Activated CD4-positive, alpha-beta T cell treated with anti-CD3 and anti-CD28 coated beads for 36 hours (primary cell): ENCODE measurements at regions not wholly inside any gene's neighbourhood (a gene's known extent, or its start where the extent isn't known, plus 50 kb on each side); places are given as distances from the start of the nearest gene placed in this dataset.

ENCODE experiments used
- ATAC-seq: fragments of 200-7000 bp; cut with Tn5 transposase; one replicate; pipeline ENCODE4 v1.10.0; 2021; ENCODE audit warnings: mild to moderate bottlenecking, moderate library complexity
- CTCF ChIA-PET: fragments of 350-600 bp; sonication (Branson Sonifier 250); formaldehyde crosslinking; loops from one replicate; lab custom pipeline; 2021; ENCODE audit warnings: antibody characterized with exemption; lab: Charles Lee
- POLR2A ChIA-PET: fragments of 350-600 bp; sonication (Branson Sonifier 250); formaldehyde crosslinking; loops from one replicate; lab custom pipeline; 2021; ENCODE audit warnings: antibody characterized with exemption, inconsistent platforms; lab: Charles Lee
- DNase-seq: peaks from one replicate; pipeline ENCODE4 v3.0.0-alpha.2; 2020
- H3K27ac Mint-ChIP-seq: one replicate; pipeline ENCODE4 v1.8.0; 2021; ENCODE audit warnings: mixed read lengths
- H3K27me3 Mint-ChIP-seq: one replicate; pipeline ENCODE4 v1.8.0; 2021; ENCODE audit warnings: mixed read lengths
- H3K36me3 Mint-ChIP-seq: one replicate; pipeline ENCODE4 v1.8.0; 2021; ENCODE audit warnings: low read depth, mixed read lengths
- H3K4me1 Mint-ChIP-seq: one replicate; pipeline ENCODE4 v1.8.0; 2021; ENCODE audit warnings: mixed read lengths
- H3K4me3 Mint-ChIP-seq: one replicate; pipeline ENCODE4 v1.8.0; 2021; ENCODE audit warnings: mild to moderate bottlenecking, moderate library complexity, mixed read lengths
- H3K9me3 Mint-ChIP-seq: one replicate; pipeline ENCODE4 v1.8.0; 2021; ENCODE audit warnings: low read depth, mixed read lengths
- intact Hi-C, 2 experiments: fragments of 100-400 bp; cut with DNase I in 1 of 2; cut with micrococcal nuclease in 1 of 2; formaldehyde crosslinking; loops; one replicate each; pipeline versions ENCODE4 v1.14.2 to v1.15.1; 2022 to 2024; cut with DNase I, micrococcal nuclease

DNA sequence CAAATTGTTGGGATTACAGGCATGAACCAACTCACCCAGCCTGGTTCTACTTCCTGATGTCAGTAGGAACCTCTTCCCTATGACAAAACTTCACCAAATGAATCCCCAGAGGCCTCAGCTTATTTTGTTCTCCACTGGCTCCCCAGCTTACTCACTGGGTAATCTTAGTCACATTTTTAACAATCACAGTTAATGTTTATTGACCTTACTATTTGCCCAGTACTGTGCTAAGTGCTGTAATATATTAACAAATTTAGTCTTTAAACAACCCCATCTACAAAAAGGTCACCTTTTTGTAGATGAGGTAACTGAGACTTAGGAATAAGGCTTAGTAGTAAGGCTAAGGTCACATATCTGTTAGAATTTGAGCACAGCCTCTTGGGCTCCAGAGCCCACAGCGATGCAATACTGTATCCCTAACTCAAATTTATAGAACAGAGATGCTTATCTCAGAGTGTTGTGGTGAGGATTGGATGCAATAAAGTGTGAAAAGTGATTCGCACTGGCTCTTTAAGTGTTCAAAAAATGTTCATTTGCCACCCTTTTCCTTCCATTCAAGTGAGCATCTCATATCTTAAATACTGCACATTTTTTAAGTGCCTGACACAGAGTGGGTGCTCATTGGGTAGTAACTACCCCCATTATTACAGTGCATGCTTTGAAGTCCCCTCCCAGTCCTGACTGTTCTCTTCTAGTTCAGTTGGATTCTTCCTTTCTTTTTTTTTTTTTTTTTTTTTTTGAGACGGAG, 146.4 kb upstream of the ARHGAP5 start:
- ChIA-PET POLR2A (no interaction called here), CTCF (no interaction called here)
- Mint-ChIP-seq H3K27ac (no peak overlapping the region), H3K27me3 (peaks cover 2% of the 10 kb centered on the region), H3K36me3 (no peaks in the 10 kb centered on the region), H3K9me3 (no peaks in the 10 kb centered on the region), H3K4me1 (peaks cover 16% of the 10 kb centered on the region), H3K4me3 (no peak overlapping the region)
- ATAC-seq (peak; percentile 2), DNase-seq (no peak)
- intact Hi-C loops: loop anchor here in 1 of 2 experiments (10.0 kb wide), 1 partner anchor 114 kb away; no protein-coding TSS in a partner anchor

GRCh38 chr14:31932675-31933074, 144.4 kb upstream of the ARHGAP5 start:
- CTCF ChIA-PET: no interaction called here
- Mint-ChIP-seq H3K36me3 (no peaks in the 10 kb centered on the region), H3K4me1 (peaks cover 12% of the 10 kb centered on the region), H3K4me3 (no peak overlapping the region), H3K9me3 (no peaks in the 10 kb centered on the region), H3K27me3 (peaks cover 2% of the 10 kb centered on the region), H3K27ac (no peak overlapping the region)
- intact Hi-C loops: loop anchor here in 1 of 2 experiments (10.0 kb wide), 1 partner anchor 112 kb away; no protein-coding TSS in a partner anchor
- no peak for ATAC-seq
- POLR2A ChIA-PET: no interaction called here
- DNase-seq: no peak

GRCh38 chr14:31933716-31934115, 143.4 kb upstream of the ARHGAP5 start:
- Mint-ChIP-seq H3K36me3 (no peaks in the 10 kb centered on the region), H3K27ac (no peak overlapping the region), H3K27me3 (peaks cover 2% of the 10 kb centered on the region), H3K9me3 (no peaks in the 10 kb centered on the region), H3K4me1 (peaks cover 17% of the 10 kb centered on the region), H3K4me3 (no peak overlapping the region)
- ATAC-seq: no peak
- CTCF ChIA-PET: interaction anchor here (1.4 kb wide), 1 partner anchor 16 kb away, joined by 3 read pairs; no protein-coding TSS in a partner anchor
- POLR2A ChIA-PET: no interaction called here
- DNase-seq: no peak
- intact Hi-C loops: loop anchor here in 1 of 2 experiments (10.0 kb wide), 1 partner anchor 111 kb away; no protein-coding TSS in a partner anchor

DNA sequence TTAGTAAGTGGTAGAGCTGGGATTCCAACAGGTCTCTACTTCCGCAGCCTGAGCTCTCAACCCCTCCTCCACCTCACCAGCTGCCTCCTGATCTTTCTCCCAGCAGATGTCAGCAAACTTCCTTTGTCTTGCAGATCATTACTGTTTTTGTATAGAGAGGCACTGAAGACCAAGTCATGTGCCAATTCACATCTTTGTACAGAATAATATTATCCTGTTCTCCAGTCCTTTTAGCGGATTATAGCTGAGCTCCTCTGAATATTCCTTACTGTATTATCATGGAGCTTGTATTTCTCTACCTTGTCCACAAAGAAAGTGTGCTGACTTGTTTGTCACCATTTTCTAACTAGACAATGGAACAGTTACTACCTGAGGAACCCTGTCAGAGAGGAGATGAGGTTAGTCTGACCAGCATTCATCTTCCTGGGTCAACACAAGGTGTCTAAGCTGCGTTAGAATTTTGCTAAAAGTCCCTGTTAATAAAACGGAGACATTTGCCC, 142.3 kb upstream of the ARHGAP5 start:
- Mint-ChIP-seq H3K4me3 (no peak overlapping the region), H3K27ac (no peak overlapping the region), H3K27me3 (peaks cover 2% of the 10 kb centered on the region), H3K9me3 (no peaks in the 10 kb centered on the region), H3K36me3 (no peaks in the 10 kb centered on the region), H3K4me1 (peaks cover 20% of the 10 kb centered on the region)
- ChIA-PET CTCF (interaction anchor here (1.4 to 2.1 kb wide), 4 partner anchors 9 to 319 kb away, joined by 3 to 12 read pairs (median 4); no protein-coding TSS in a partner anchor), POLR2A (no interaction called here)
- DNase-seq (no peak), ATAC-seq (no peak)
- intact Hi-C loops: loop anchor here in 1 of 2 experiments (5.0 to 10.0 kb wide), 3 partner anchors 110 to 267 kb away; partner anchors contain the start of genes ARHGAP5, RNU6-7 and RNU6-8

GRCh38 chr14:31935391-31935790, 141.7 kb upstream of the ARHGAP5 start:
- POLR2A ChIA-PET: no interaction called here
- Mint-ChIP-seq H3K9me3 (no peaks in the 10 kb centered on the region), H3K27me3 (peaks cover 2% of the 10 kb centered on the region), H3K36me3 (no peaks in the 10 kb centered on the region), H3K27ac (no peak overlapping the region), H3K4me3 (no peak overlapping the region), H3K4me1 (peaks cover 18% of the 10 kb centered on the region)
- intact Hi-C loops: loop anchor here in 1 of 2 experiments (5.0 to 10.0 kb wide), 3 partner anchors 109 to 267 kb away; partner anchors contain the start of genes ARHGAP5, RNU6-7 and RNU6-8
- CTCF ChIA-PET: interaction anchor here (1.4 to 2.1 kb wide), 4 partner anchors 9 to 319 kb away, joined by 3 to 12 read pairs (median 4); no protein-coding TSS in a partner anchor
- ATAC-seq (no peak), DNase-seq (no peak)

DNA sequence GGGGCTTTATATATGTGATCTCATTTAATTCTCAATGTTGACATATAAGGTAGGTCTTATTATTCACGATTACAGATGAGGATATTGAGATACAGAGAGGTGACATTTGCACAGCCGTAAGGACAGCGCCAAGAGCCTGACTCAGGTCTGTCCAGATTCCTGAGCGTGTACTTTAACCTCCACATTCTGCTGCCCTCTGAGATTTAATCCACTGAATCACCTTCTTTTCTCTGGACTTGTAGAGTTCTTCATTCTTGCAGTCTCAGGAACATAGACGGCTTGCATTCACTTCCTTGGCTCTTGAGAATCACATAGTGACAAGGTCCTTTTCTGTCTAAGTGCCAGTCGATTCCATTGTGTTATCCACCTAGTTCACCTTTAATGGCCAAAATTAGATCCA, 141.0 kb upstream of the ARHGAP5 start:
- Mint-ChIP-seq H3K9me3 (no peaks in the 10 kb centered on the region), H3K27me3 (peaks cover 2% of the 10 kb centered on the region), H3K27ac (no peak overlapping the region), H3K36me3 (no peaks in the 10 kb centered on the region), H3K4me3 (no peak overlapping the region), H3K4me1 (peaks cover 17% of the 10 kb centered on the region)
- DNase-seq (no peak), ATAC-seq (no peak)
- POLR2A ChIA-PET: no interaction called here
- intact Hi-C loops: loop anchor here (2.0 to 10.0 kb wide), 4 partner anchors 109 to 266 kb away; partner anchors contain the start of genes ARHGAP5 (in 1 of the 2), RNU6-7 (in 1 of the 2) and RNU6-8 (in 1 of the 2)
- CTCF ChIA-PET: interaction anchor here (2.1 kb wide), 1 partner anchor 10 kb away, joined by 12 read pairs; no protein-coding TSS in a partner anchor

GRCh38 chr14:31937730-31938346, 139.3 kb upstream of the ARHGAP5 start:
- intact Hi-C loops: loop anchor here (1.0 to 10.0 kb wide), 6 partner anchors 11 to 264 kb away; partner anchors contain the start of genes ARHGAP5 (in 1 of the 2), RNU6-7 (in 1 of the 2) and RNU6-8 (in 1 of the 2)
- Mint-ChIP-seq H3K9me3 (no peaks in the 10 kb centered on the region), H3K27ac (peak overlapping the region; percentile 28), H3K4me1 (peaks cover 17% of the 10 kb centered on the region), H3K36me3 (no peaks in the 10 kb centered on the region), H3K4me3 (no peak overlapping the region), H3K27me3 (peaks cover 2% of the 10 kb centered on the region)
- ChIA-PET POLR2A (interaction anchor here (1.0 to 1.1 kb wide), 2 partner anchors 11 to 138 kb away, joined by 3 to 4 read pairs; no protein-coding TSS in a partner anchor), CTCF (interaction anchor here (0.7 to 1.9 kb wide), 3 partner anchors 9 to 313 kb away, joined by 3 to 11 read pairs (median 3); no protein-coding TSS in a partner anchor)
- ATAC-seq (peak; percentile 100), DNase-seq (peak; percentile 87)

DNA sequence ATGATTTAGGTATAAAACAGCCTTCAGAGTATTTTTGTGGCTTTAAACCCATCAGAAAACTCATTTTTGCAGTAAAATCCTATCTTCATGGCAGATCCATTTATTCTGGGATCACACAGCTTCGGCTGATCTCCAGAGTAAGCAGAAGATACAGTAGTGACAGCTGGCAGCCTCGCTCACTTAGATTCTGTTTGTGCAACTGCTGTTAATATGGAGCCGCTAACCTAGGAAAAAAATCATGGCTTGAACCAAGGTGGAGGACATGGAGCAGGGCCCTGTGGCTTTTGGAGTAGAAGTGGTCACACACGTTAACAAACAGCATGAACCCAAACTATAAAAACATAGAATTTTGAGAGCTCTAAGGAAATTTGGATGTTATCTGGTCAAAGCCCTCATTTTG, 137.2 kb upstream of the ARHGAP5 start:
- ChIA-PET POLR2A (no interaction called here), CTCF (interaction anchor here (1.3 to 1.4 kb wide), 4 partner anchors 14 to 311 kb away, joined by 3 to 5 read pairs (median 4); no protein-coding TSS in a partner anchor)
- intact Hi-C loops: loop anchor here in 1 of 2 experiments (5.0 to 10.0 kb wide), 3 partner anchors 105 to 262 kb away; partner anchors contain the start of genes ARHGAP5, RNU6-7 and RNU6-8
- ATAC-seq: no peak
- no peaks in the 10 kb centered on the region for H3K27me3 Mint-ChIP-seq
- no peaks in the 10 kb centered on the region for H3K9me3 Mint-ChIP-seq
- no peak overlapping the region for H3K4me3 Mint-ChIP-seq
- no peak overlapping the region for H3K27ac Mint-ChIP-seq
- DNase-seq: no peak
- H3K4me1 Mint-ChIP-seq: peaks cover 30% of the 10 kb centered on the region
- no peaks in the 10 kb centered on the region for H3K36me3 Mint-ChIP-seq

- Mint-ChIP-seq H3K27me3 (no peaks in the 10 kb centered on the region), H3K4me1 (peaks cover 34% of the 10 kb centered on the region), H3K27ac (no peak overlapping the region), H3K9me3 (no peaks in the 10 kb centered on the region), H3K4me3 (no peak overlapping the region), H3K36me3 (no peaks in the 10 kb centered on the region)
- no peak for DNase-seq
- POLR2A ChIA-PET: no interaction called here
- ATAC-seq: no peak
- CTCF ChIA-PET: no interaction called here
- intact Hi-C loops: no loop called here
Measured at GRCh38 chr14:31941487-31941886, 135.6 kb upstream of the ARHGAP5 start.

DNA sequence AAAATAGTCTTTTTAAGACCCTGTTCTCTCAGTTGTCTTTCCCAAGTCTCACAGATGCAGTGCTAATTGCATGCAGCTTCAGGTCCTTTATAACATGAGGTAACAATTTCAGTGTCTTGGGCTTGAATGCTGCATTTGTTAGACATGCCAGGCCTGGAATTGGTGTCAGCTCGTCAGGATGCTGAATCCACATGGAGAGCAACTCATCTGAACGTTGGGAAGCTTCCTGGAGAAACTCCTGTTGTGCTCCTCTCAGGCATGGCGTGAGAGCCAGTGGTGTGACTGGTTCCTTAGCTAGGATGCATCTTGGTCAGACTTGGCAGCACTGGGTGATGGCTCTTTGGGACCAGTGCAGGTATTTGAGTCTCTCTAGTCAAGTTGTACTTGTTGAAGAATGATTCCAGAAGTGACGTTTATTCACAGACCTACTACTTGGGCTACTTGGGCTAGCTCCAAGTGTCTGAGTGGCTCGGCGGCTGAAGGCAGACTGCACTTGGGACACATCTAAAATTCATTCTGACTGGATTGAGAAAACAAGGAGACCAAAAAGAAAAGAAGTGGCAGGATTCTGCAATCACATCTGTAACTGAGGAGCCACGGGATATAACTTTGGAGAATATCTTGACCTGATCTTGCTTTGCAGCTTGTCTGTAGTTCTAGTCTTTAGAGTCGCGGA, 134.8 kb upstream of the ARHGAP5 start:
- ChIA-PET POLR2A (no interaction called here), CTCF (interaction anchor here (0.6 to 1.3 kb wide), 4 partner anchors 21 to 309 kb away, joined by 3 read pairs; no protein-coding TSS in a partner anchor)
- Mint-ChIP-seq H3K4me1 (peaks cover 34% of the 10 kb centered on the region), H3K4me3 (no peak overlapping the region), H3K36me3 (no peaks in the 10 kb centered on the region), H3K27me3 (no peaks in the 10 kb centered on the region), H3K9me3 (no peaks in the 10 kb centered on the region), H3K27ac (no peak overlapping the region)
- DNase-seq (no peak), ATAC-seq (no peak)
- intact Hi-C loops: no loop called here
